Vagina (tissue), 2 donors: ENCODE measurements at regions not wholly inside any gene's neighbourhood (a gene's known extent, or its start where the extent isn't known, plus 50 kb on each side); places are given as distances from the start of the nearest gene placed in this dataset.

Experiments used
- CTCF ChIP-seq, 3 experiments: fragments of 450-650 bp in 2 of 3; fragments of 200-600 bp in 1 of 3; sonication (generic) in 1 of 3; IDR thresholded peaks; one replicate each; pipeline ENCODE4 v1.5.1; 2017 to 2019; ENCODE audit warnings: antibody characterized with exemption in 3 of 3, mild to moderate bottlenecking in 2 of 3, moderate library complexity in 2 of 3
- POLR2A ChIP-seq, 2 donors: fragments of 450-650 bp; IDR thresholded peaks; one replicate each; pipeline ENCODE4 v1.6.1; 2017; ENCODE audit warnings: antibody characterized with exemption in 2 of 2, mild to moderate bottlenecking in 2 of 2, moderate library complexity in 2 of 2
- POLR2AphosphoS5 ChIP-seq, 2 donors: sonication (generic); formaldehyde crosslinking; IDR thresholded peaks; one replicate each; pipeline ENCODE4 v1.9.0; 2017; ENCODE audit warnings: antibody characterized with exemption in 2 of 2, mild to moderate bottlenecking in 2 of 2, low read depth in 1 of 2; ENCODE audit not compliant: insufficient read depth in 1 of 2

GRCh38 chr12:62128175-62128975 is 131.8 kb upstream of the USP15 start:
- TF ChIP-seq CTCF (IDR thresholded peaks at IDR 0.05) (no peak), POLR2AphosphoS5 (IDR thresholded peaks at IDR 0.05; ENCODE audit: insufficient read depth in 1 of 2, low read depth in 1 of 2) (no peak), POLR2A (IDR thresholded peaks at IDR 0.05) (no peak)
